Kidney epithelial cell (primary cell): ENCODE measurements at regions not wholly inside any gene's neighbourhood (a gene's known extent, or its start where the extent isn't known, plus 50 kb on each side); places are given as distances from the start of the nearest gene placed in this dataset.

Source experiments
- DNase-seq: peaks from one replicate; pipeline ENCODE4 v3.0.0-alpha.2; 2010; ENCODE audit warnings: low read depth
- H3K27me3 ChIP-seq: 2 replicates; pipeline ENCODE4 v1.6.0; 2011; ENCODE audit warnings: low read length; ENCODE audit not compliant: control insufficient read depth, insufficient read depth
- H3K36me3 ChIP-seq: 2 replicates; pipeline ENCODE4 v1.5.1; 2011; ENCODE audit warnings: low read length; ENCODE audit not compliant: control insufficient read depth, insufficient read depth
- H3K4me3 ChIP-seq: 2 replicates; pipeline ENCODE4 v1.5.1; 2011; ENCODE audit warnings: low read depth, mild to moderate bottlenecking, control low read depth, low read length
- TF ChIP-seq, protein P1 (sequence below): IDR thresholded peaks from 2 replicates; pipeline ENCODE4 v1.5.1; 2011; ENCODE audit warnings: mild to moderate bottlenecking, moderate library complexity, low read length, control low read depth, inconsistent platforms; ENCODE audit not compliant: insufficient read depth, poor library complexity, severe bottlenecking

DNA sequence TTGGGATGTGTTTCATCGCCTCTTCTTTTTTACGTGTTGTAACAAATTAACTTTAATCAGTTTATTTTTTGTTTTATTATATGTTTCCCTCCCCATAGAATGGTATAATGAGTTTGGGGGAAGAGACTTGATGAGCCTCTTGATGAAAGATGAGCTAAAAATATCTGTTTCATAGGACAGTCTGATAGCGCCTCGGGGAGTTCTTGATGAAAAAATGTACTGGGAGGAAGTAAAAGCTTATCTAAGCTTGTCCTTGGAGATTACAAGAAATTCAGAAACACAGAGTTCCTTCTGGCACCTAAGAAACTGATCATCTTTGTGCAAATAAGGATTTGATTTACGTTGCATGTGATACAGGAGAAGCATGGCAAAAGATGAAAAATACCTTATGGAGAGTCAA, 350.2 kb upstream of the CDH8 start:
- Histone ChIP-seq H3K36me3 (no peaks in the 10 kb centered on the region), H3K4me3 (no peak overlapping the region), H3K27me3 (no peaks in the 10 kb centered on the region)
- TF ChIP-seq, protein P1, sequence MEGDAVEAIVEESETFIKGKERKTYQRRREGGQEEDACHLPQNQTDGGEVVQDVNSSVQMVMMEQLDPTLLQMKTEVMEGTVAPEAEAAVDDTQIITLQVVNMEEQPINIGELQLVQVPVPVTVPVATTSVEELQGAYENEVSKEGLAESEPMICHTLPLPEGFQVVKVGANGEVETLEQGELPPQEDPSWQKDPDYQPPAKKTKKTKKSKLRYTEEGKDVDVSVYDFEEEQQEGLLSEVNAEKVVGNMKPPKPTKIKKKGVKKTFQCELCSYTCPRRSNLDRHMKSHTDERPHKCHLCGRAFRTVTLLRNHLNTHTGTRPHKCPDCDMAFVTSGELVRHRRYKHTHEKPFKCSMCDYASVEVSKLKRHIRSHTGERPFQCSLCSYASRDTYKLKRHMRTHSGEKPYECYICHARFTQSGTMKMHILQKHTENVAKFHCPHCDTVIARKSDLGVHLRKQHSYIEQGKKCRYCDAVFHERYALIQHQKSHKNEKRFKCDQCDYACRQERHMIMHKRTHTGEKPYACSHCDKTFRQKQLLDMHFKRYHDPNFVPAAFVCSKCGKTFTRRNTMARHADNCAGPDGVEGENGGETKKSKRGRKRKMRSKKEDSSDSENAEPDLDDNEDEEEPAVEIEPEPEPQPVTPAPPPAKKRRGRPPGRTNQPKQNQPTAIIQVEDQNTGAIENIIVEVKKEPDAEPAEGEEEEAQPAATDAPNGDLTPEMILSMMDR = no peak
- no peak for DNase-seq

DNA sequence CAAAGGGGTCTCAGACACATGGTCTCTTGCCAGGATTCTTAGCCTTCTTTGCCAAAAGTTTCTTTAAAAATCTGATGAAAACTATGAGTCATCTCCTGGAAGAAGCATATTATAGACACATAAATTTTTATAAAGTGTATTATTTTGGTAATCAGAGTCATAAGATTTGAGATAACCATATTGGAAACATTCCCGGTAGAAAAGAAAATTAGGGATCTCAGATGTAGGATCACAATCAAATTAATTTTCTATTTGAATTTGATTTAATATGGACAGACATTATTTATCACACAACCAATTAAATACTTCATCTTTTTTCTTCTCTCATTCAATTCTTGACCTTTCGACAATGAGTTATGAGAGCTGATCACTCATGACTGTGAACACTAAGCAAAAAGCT, 347.7 kb upstream of the CDH8 start:
- DNase-seq = no peak
- Histone ChIP-seq H3K27me3 (no peaks in the 10 kb centered on the region), H3K4me3 (no peak overlapping the region), H3K36me3 (no peaks in the 10 kb centered on the region)
- TF ChIP-seq, protein P1 = no peak

DNA sequence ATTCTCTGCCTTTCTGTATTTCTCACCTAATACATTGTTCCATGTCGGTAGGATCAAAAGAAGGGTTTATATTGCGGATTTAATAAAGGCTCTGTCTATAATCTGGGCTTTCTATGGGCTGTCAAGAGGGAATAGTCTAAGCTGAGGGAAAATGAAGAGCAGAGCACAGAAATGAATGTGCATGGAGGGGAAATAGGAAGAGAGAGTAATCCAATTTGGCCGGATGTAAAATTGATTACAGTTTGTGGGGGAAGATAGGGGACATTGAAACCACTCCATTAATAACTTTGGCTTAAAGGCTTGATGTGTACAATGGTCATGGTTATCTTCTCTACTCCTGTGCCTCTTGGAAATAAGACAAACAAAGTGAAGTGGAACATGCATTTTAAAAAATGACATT, 334.2 kb upstream of the CDH8 start:
- no peak overlapping the region for H3K4me3 ChIP-seq
- H3K27me3 ChIP-seq = no peaks in the 10 kb centered on the region
- H3K36me3 ChIP-seq = no peaks in the 10 kb centered on the region
- TF ChIP-seq, protein P1 = no peak
- no peak for DNase-seq

DNA sequence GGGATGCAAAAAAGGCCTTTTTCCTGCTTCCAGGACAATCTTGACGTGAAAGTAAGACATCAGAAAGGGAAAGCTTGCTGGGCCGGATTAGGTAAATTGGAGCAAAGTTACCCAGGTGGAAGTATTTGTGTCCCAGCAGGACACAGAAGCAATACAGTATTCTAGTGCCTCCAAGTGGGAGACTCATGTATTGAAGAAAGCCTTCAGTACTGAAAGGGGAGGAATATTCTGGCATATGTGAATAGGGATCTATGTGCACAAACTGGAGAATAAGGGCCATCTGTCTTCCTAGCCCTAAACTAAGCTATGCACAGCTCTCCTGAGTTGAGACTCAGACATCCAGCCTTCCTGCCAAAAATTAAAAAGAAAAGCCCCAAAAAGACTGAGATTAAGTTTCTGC, 327.3 kb upstream of the CDH8 start:
- DNase-seq = no peak
- no peak overlapping the region for H3K4me3 ChIP-seq
- H3K27me3 ChIP-seq = no peaks in the 10 kb centered on the region
- TF ChIP-seq, protein P1 = no peak
- no peaks in the 10 kb centered on the region for H3K36me3 ChIP-seq

DNA sequence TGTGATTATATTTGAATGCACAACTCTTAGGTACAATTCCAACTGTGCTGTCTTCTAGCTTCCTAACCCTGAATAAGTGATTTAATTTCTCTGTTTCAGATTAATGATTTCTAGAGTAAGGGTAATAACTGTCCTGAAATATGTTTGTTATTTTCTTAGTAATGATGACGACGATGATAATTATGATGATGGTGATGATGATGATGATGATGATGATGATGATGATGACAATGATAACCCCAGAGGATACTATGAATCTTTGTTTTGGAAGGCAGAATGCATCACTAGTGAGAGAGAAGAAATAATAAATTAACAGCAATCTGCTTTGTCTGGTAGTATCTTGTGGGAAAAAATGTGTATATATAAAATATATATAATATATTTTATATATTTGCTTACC, 317.1 kb upstream of the CDH8 start:
- TF ChIP-seq, protein P1 = no peak
- no peaks in the 10 kb centered on the region for H3K27me3 ChIP-seq
- no peak overlapping the region for H3K4me3 ChIP-seq
- DNase-seq = no peak
- no peaks in the 10 kb centered on the region for H3K36me3 ChIP-seq

DNA sequence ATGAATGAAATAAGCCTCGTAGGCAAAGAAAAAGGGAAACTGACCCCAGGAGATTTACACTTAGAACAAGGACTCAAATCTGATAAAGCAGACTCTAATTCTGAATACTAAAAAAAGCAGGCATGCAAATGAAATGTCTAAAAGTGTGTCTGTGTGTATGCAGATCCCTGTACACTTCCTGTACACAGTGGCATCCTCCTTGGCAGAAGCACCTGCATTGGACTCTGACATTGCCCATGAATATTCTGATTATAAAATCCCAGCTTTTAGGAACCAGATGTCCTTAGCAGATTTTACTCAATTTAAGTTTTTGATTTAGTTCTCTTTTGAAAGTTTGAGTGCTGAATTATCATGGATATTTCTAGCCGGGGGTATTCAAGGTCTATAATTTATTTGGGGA, 306.0 kb upstream of the CDH8 start:
- TF ChIP-seq, protein P1 = no peak
- Histone ChIP-seq H3K36me3 (no peaks in the 10 kb centered on the region), H3K27me3 (no peaks in the 10 kb centered on the region), H3K4me3 (no peak overlapping the region)
- DNase-seq = no peak
